GM21381 (cell line): ENCODE measurements at regions not wholly inside any gene's neighbourhood (a gene's known extent, or its start where the extent isn't known, plus 50 kb on each side); places are given as distances from the start of the nearest gene placed in this dataset.
A peak's percentile ranks its signal among the peaks of the same experiment; 100 is the strongest.
"Not testable (repeated sequence)": the region's sequence is repeated elsewhere in the genome, so short reads cannot be mapped to it uniquely, and the experiment has no call there.

Source experiments
- ATAC-seq: cut with Tn5 transposase; IDR thresholded peaks from one replicate; pipeline ENCODE4 v1.9.1; 2021; ENCODE audit warnings: mild to moderate bottlenecking, moderate library complexity; ENCODE audit not compliant: unreplicated experiment

- peak; percentile 97 for ATAC-seq
Measured at GRCh38 chr3:177449360-177450006, 252.2 kb upstream of the TBL1XR1 start.

GRCh38 chr3:177451301-177451750 is 254.0 kb upstream of the TBL1XR1 start:
- ATAC-seq, result no peak

- ATAC-seq, result no peak
Measured at GRCh38 chr3:177451864-177452830, 254.9 kb upstream of the TBL1XR1 start.

GRCh38 chr3:177452831-177453450 is 255.7 kb upstream of the TBL1XR1 start:
- no peak for ATAC-seq

GRCh38 chr3:177453451-177453844 is 256.2 kb upstream of the TBL1XR1 start:
- no peak for ATAC-seq

- not testable (repeated sequence) for ATAC-seq
Measured at GRCh38 chr3:177457204-177457603, 259.9 kb upstream of the TBL1XR1 start.

- ATAC-seq, result no peak
Measured at GRCh38 chr3:177459401-177459800, 262.1 kb upstream of the TBL1XR1 start.

GRCh38 chr3:177460047-177460446 is 262.8 kb upstream of the TBL1XR1 start:
- no peak for ATAC-seq

GRCh38 chr3:177461765-177462164 is 264.5 kb upstream of the TBL1XR1 start:
- ATAC-seq, result no peak

GRCh38 chr3:177463341-177463740 is 266.1 kb upstream of the TBL1XR1 start:
- ATAC-seq, result not testable (repeated sequence)

GRCh38 chr3:177463863-177464262 is 266.6 kb upstream of the TBL1XR1 start:
- ATAC-seq, result no peak

GRCh38 chr3:177464392-177465256 is 267.3 kb upstream of the TBL1XR1 start:
- ATAC-seq, result no peak

GRCh38 chr3:177465257-177465642 is 268.0 kb upstream of the TBL1XR1 start:
- ATAC-seq, result no peak

- ATAC-seq, result no peak
Measured at GRCh38 chr3:177466074-177466473, 268.8 kb upstream of the TBL1XR1 start.

GRCh38 chr3:177466622-177467021 is 269.3 kb upstream of the TBL1XR1 start:
- ATAC-seq, result not testable (repeated sequence)

- no peak for ATAC-seq
Measured at GRCh38 chr3:177467247-177467985, 270.1 kb upstream of the TBL1XR1 start.

GRCh38 chr3:177468331-177468730 is 271.0 kb upstream of the TBL1XR1 start:
- ATAC-seq, result no peak

GRCh38 chr3:177468816-177469215 is 271.5 kb upstream of the TBL1XR1 start:
- ATAC-seq, result no peak

GRCh38 chr3:177469216-177469615 is 271.9 kb upstream of the TBL1XR1 start:
- no peak for ATAC-seq
